Parathyroid adenoma (tissue), 2 donors: ENCODE measurements at regions not wholly inside any gene's neighbourhood (a gene's known extent, or its start where the extent isn't known, plus 50 kb on each side); places are given as distances from the start of the nearest gene placed in this dataset.

ENCODE experiments used
- H2AFZ ChIP-seq: fragments of 300-600 bp; sonication (generic); one replicate; pipeline ENCODE4 v1.7.0; 2017; ENCODE audit warnings: antibody characterized with exemption, mild to moderate bottlenecking
- H3K27ac ChIP-seq: fragments of 300-600 bp; sonication (generic); one replicate; pipeline ENCODE4 v1.7.0; 2017
- H3K27me3 ChIP-seq: fragments of 300-600 bp; sonication (generic); one replicate; pipeline ENCODE4 v1.7.0; 2017; ENCODE audit warnings: low read length; ENCODE audit not compliant: control insufficient read depth, insufficient read depth
- H3K36me3 ChIP-seq: fragments of 300-600 bp; sonication (generic); one replicate; pipeline ENCODE4 v1.7.0; 2017; ENCODE audit warnings: low read length; ENCODE audit not compliant: control insufficient read depth, insufficient read depth
- H3K4me1 ChIP-seq: fragments of 300-600 bp; sonication (generic); one replicate; pipeline ENCODE4 v1.7.0; 2017; ENCODE audit warnings: control low read depth
- H3K4me2 ChIP-seq: fragments of 300-600 bp; sonication (generic); one replicate; pipeline ENCODE4 v1.7.0; 2017; ENCODE audit warnings: low read length
- H3K4me3 ChIP-seq: fragments of 300-600 bp; sonication (generic); one replicate; pipeline ENCODE4 v1.7.0; 2017; ENCODE audit warnings: low read depth, low read length
- H3K79me2 ChIP-seq: fragments of 300-600 bp; sonication (generic); one replicate; pipeline ENCODE4 v1.7.0; 2017; ENCODE audit warnings: control low read depth
- H3K9ac ChIP-seq: fragments of 300-600 bp; sonication (generic); one replicate; pipeline ENCODE4 v1.7.0; 2017; ENCODE audit warnings: mild to moderate bottlenecking
- H3K9me3 ChIP-seq: fragments of 300-600 bp; sonication (generic); one replicate; pipeline ENCODE4 v1.7.0; 2017; ENCODE audit warnings: low read length; ENCODE audit not compliant: control insufficient read depth
- CTCF ChIP-seq: fragments of 300-600 bp; sonication (generic); IDR thresholded peaks from one replicate; pipeline ENCODE4 v1.7.0; 2017; ENCODE audit warnings: antibody characterized with exemption, mild to moderate bottlenecking
- donor health status: primary hyperparathyroidism.

- no peak overlapping the region for H2AFZ ChIP-seq
- no peak overlapping the region for H3K4me2 ChIP-seq
- no peaks in the 10 kb centered on the region for H3K79me2 ChIP-seq
- no peaks in the 10 kb centered on the region for H3K27me3 ChIP-seq
- no peaks in the 10 kb centered on the region for H3K9me3 ChIP-seq
- H3K36me3 ChIP-seq, result no peaks in the 10 kb centered on the region
- H3K27ac ChIP-seq, result no peak overlapping the region
- no peaks in the 10 kb centered on the region for H3K4me1 ChIP-seq
- H3K4me3 ChIP-seq, result no peak overlapping the region
- TF ChIP-seq CTCF, result no peak
- H3K9ac ChIP-seq, result no peak overlapping the region
Observed at GRCh38 chr15:75109021-75109735, 85.8 kb downstream of the PPCDC start.

GRCh38 chr15:75109736-75110130 lies 86.3 kb downstream of the PPCDC start:
- no peak overlapping the region for H3K4me2 ChIP-seq
- H3K79me2 ChIP-seq, result no peaks in the 10 kb centered on the region
- no peak overlapping the region for H3K27ac ChIP-seq
- TF ChIP-seq CTCF, result no peak
- H3K4me3 ChIP-seq, result no peak overlapping the region
- H3K36me3 ChIP-seq, result no peaks in the 10 kb centered on the region
- H3K9me3 ChIP-seq, result no peaks in the 10 kb centered on the region
- no peak overlapping the region for H3K9ac ChIP-seq
- H3K27me3 ChIP-seq, result no peaks in the 10 kb centered on the region
- H3K4me1 ChIP-seq, result no peaks in the 10 kb centered on the region
- H2AFZ ChIP-seq, result no peak overlapping the region

GRCh38 chr15:75112278-75112847 lies 89.0 kb downstream of the PPCDC start:
- Histone ChIP-seq H3K79me2 (no peaks in the 10 kb centered on the region), H3K4me2 (no peak overlapping the region), H3K9me3 (no peaks in the 10 kb centered on the region), H3K36me3 (no peaks in the 10 kb centered on the region), H3K4me3 (no peak overlapping the region), H3K4me1 (no peaks in the 10 kb centered on the region), H3K9ac (no peak overlapping the region), H3K27me3 (no peaks in the 10 kb centered on the region), H2AFZ (no peak overlapping the region), H3K27ac (no peak overlapping the region)
- no peak for TF ChIP-seq CTCF

GRCh38 chr15:75112848-75113492 lies 88.7 kb upstream of the C15orf39 start:
- no peaks in the 10 kb centered on the region for H3K9me3 ChIP-seq
- TF ChIP-seq CTCF, result no peak
- no peak overlapping the region for H2AFZ ChIP-seq
- no peak overlapping the region for H3K4me2 ChIP-seq
- no peaks in the 10 kb centered on the region for H3K36me3 ChIP-seq
- H3K9ac ChIP-seq, result no peak overlapping the region
- H3K27ac ChIP-seq, result no peak overlapping the region
- no peaks in the 10 kb centered on the region for H3K4me1 ChIP-seq
- H3K4me3 ChIP-seq, result no peak overlapping the region
- H3K27me3 ChIP-seq, result no peaks in the 10 kb centered on the region
- H3K79me2 ChIP-seq, result no peaks in the 10 kb centered on the region
